GM23338 (cell line): ENCODE measurements at regions not wholly inside any gene's neighbourhood (a gene's known extent, or its start where the extent isn't known, plus 50 kb on each side); places are given as distances from the start of the nearest gene placed in this dataset.

ENCODE experiments used
- ATAC-seq: fragments of 200-7000 bp; cut with Tn5 transposase; 3 replicates; pipeline ENCODE4 v1.9.1; 2020
- DNase-seq: peaks from one replicate; pipeline ENCODE4 v3.0.0-alpha.2; 2015; ENCODE audit warnings: low spot score
- H2AFZ ChIP-seq: fragments of 200-600 bp; sonication (generic); 2 replicates; pipeline ENCODE4 v1.8.0; 2016; ENCODE audit warnings: antibody characterized with exemption, mild to moderate bottlenecking, moderate library complexity
- H3F3A ChIP-seq: fragments of 200-600 bp; sonication (generic); replicated peaks from 2 replicates; pipeline ENCODE4 v1.8.0; 2017; ENCODE audit warnings: antibody characterized with exemption, mixed run types, low read depth
- H3K27ac ChIP-seq: fragments of 200-600 bp; sonication (generic); 2 replicates; pipeline ENCODE4 v1.6.1; 2016; ENCODE audit warnings: low read depth
- H3K27me3 ChIP-seq: fragments of 200-600 bp; sonication (generic); 2 replicates; pipeline ENCODE4 v1.8.0; 2016; ENCODE audit warnings: mild to moderate bottlenecking, mixed run types, moderate library complexity; ENCODE audit not compliant: insufficient read depth
- H3K36me3 ChIP-seq: fragments of 200-600 bp; sonication (generic); 2 replicates; pipeline ENCODE4 v1.8.0; 2016; ENCODE audit warnings: mild to moderate bottlenecking; ENCODE audit not compliant: insufficient read depth
- H3K4me1 ChIP-seq: fragments of 200-600 bp; sonication (generic); 2 replicates; pipeline ENCODE4 v1.8.0; 2016; ENCODE audit warnings: mild to moderate bottlenecking, moderate library complexity; ENCODE audit not compliant: insufficient read depth
- H3K4me2 ChIP-seq: fragments of 200-600 bp; sonication (generic); 2 replicates; pipeline ENCODE4 v1.7.1; 2017; ENCODE audit warnings: mixed run types
- H3K4me3 ChIP-seq: fragments of 200-600 bp; sonication (generic); 2 replicates; pipeline ENCODE4 v1.6.1; 2016; ENCODE audit warnings: mixed run types
- H3K79me2 ChIP-seq: fragments of 200-600 bp; sonication (generic); replicated peaks from 2 replicates; pipeline ENCODE4 v1.8.0; 2017; ENCODE audit warnings: mild to moderate bottlenecking; ENCODE audit not compliant: insufficient read depth
- H3K9me2 ChIP-seq: fragments of 200-600 bp; sonication (generic); 2 replicates; pipeline ENCODE4 v1.8.0; 2017; ENCODE audit not compliant: insufficient read depth
- H4K20me1 ChIP-seq: fragments of 200-600 bp; sonication (generic); replicated peaks from 2 replicates; pipeline ENCODE4 v1.8.0; 2017; ENCODE audit warnings: mild to moderate bottlenecking; ENCODE audit not compliant: insufficient read depth
- H3K27ac Mint-ChIP-seq: 2 replicates; pipeline ENCODE4 v1.8.0; 2020; ENCODE audit warnings: inconsistent platforms, mild to moderate bottlenecking, moderate library complexity, mixed read lengths
- H3K27me3 Mint-ChIP-seq: 3 replicates; pipeline ENCODE4 v1.8.0; 2022; ENCODE audit warnings: low read depth, mild to moderate bottlenecking, moderate library complexity, mixed read lengths, inconsistent platforms; ENCODE audit not compliant: insufficient read depth, poor library complexity
- H3K36me3 Mint-ChIP-seq: 3 replicates; pipeline ENCODE4 v1.8.0; 2021; ENCODE audit warnings: low read depth, mild to moderate bottlenecking, inconsistent platforms, moderate library complexity, mixed read lengths
- H3K4me1 Mint-ChIP-seq: 3 replicates; pipeline ENCODE4 v1.8.0; 2020; ENCODE audit warnings: mild to moderate bottlenecking, inconsistent platforms, mixed read lengths
- H3K4me3 Mint-ChIP-seq: 3 replicates; pipeline ENCODE4 v1.8.0; 2021; ENCODE audit warnings: moderate library complexity, mild to moderate bottlenecking, inconsistent platforms, mixed read lengths
- H3K9me3 Mint-ChIP-seq: 3 replicates; pipeline ENCODE4 v1.8.0; 2020; ENCODE audit warnings: moderate library complexity, mild to moderate bottlenecking, inconsistent platforms, mixed read lengths
- CREB1 ChIP-seq: fragments of 250-450 bp; sonication (Bioruptor Pico); IDR thresholded peaks from 2 replicates; pipeline ENCODE4 v1.5.0; 2020; ENCODE audit warnings: low read depth, mild to moderate bottlenecking, moderate library complexity
- EZH2 ChIP-seq: fragments of 200-600 bp; sonication (generic); IDR thresholded peaks from one replicate; pipeline ENCODE4 v1.8.0; 2017; ENCODE audit warnings: antibody characterized with exemption, mild to moderate bottlenecking, low read depth; ENCODE audit not compliant: unreplicated experiment
- EZH2phosphoT487 ChIP-seq: fragments of 200-600 bp; sonication (generic); IDR thresholded peaks from one replicate; pipeline ENCODE4 v1.8.1; 2018; ENCODE audit warnings: antibody characterized with exemption; ENCODE audit not compliant: unreplicated experiment
- JUNB ChIP-seq: IDR thresholded peaks from one replicate; pipeline ENCODE4 v1.6.1; 2016; ENCODE audit warnings: antibody characterized with exemption; ENCODE audit not compliant: unreplicated experiment
- NANOG ChIP-seq: IDR thresholded peaks from 2 replicates; pipeline ENCODE4 v1.6.1; 2016; ENCODE audit warnings: antibody characterized with exemption, borderline replicate concordance
- POLR2AphosphoS5 ChIP-seq: IDR thresholded peaks from 2 replicates; pipeline ENCODE4 v1.6.1; 2016; ENCODE audit warnings: antibody characterized with exemption, low read depth
- STAT1 ChIP-seq: IDR thresholded peaks from one replicate; pipeline ENCODE4 v1.6.1; 2016; ENCODE audit warnings: antibody characterized with exemption; ENCODE audit not compliant: unreplicated experiment
- ZNF114 ChIP-seq: fragments of 250-450 bp; sonication (Bioruptor Pico); IDR thresholded peaks from 2 replicates; pipeline ENCODE4 v1.5.0; 2020; ENCODE audit warnings: mild to moderate bottlenecking, moderate library complexity
- ZNF331 ChIP-seq: fragments of 250-450 bp; sonication (Bioruptor Pico); IDR thresholded peaks from 2 replicates; pipeline ENCODE4 v1.5.0; 2020; ENCODE audit warnings: low read depth, mild to moderate bottlenecking, moderate library complexity
- TF ChIP-seq, protein P1 (sequence below): IDR thresholded peaks from one replicate; pipeline ENCODE4 v1.6.1; 2018; ENCODE audit warnings: antibody characterized with exemption; ENCODE audit not compliant: unreplicated experiment
- TF ChIP-seq, protein P2 (sequence below), 2 experiments: fragments of 200-600 bp in 1 of 2; sonication (generic) in 1 of 2; conservative IDR thresholded peaks; 2 replicates each; pipeline versions ENCODE4 v1.5.1 to v1.6.1; 2016 to 2017; ENCODE audit warnings: antibody characterized with exemption in 2 of 2, low read depth in 2 of 2, mild to moderate bottlenecking in 2 of 2, moderate library complexity in 1 of 2

DNA sequence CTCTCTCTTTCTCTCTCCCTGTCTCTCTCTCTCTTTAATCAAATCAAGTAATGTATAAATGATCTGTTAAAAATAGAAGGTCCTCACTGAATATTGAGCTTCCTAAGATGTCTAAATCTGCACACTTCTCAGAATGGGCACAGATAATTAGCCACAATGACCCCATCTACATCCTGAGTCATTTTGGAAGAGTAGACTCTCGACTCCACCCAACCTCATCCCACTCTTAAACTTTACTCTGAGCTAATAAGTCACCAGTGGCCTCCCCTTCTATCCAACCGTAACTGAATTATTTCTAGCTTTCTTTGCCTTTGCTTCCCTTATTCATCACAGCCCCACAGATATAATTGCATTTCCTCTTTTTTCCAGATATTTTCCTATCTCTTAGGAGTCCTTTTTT is 326.5 kb upstream of the ZNF717 start (continued):
- TF ChIP-seq, protein P1, sequence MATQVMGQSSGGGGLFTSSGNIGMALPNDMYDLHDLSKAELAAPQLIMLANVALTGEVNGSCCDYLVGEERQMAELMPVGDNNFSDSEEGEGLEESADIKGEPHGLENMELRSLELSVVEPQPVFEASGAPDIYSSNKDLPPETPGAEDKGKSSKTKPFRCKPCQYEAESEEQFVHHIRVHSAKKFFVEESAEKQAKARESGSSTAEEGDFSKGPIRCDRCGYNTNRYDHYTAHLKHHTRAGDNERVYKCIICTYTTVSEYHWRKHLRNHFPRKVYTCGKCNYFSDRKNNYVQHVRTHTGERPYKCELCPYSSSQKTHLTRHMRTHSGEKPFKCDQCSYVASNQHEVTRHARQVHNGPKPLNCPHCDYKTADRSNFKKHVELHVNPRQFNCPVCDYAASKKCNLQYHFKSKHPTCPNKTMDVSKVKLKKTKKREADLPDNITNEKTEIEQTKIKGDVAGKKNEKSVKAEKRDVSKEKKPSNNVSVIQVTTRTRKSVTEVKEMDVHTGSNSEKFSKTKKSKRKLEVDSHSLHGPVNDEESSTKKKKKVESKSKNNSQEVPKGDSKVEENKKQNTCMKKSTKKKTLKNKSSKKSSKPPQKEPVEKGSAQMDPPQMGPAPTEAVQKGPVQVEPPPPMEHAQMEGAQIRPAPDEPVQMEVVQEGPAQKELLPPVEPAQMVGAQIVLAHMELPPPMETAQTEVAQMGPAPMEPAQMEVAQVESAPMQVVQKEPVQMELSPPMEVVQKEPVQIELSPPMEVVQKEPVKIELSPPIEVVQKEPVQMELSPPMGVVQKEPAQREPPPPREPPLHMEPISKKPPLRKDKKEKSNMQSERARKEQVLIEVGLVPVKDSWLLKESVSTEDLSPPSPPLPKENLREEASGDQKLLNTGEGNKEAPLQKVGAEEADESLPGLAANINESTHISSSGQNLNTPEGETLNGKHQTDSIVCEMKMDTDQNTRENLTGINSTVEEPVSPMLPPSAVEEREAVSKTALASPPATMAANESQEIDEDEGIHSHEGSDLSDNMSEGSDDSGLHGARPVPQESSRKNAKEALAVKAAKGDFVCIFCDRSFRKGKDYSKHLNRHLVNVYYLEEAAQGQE, result no peak
- no peak for TF ChIP-seq POLR2AphosphoS5
- no peak for TF ChIP-seq STAT1
- TF ChIP-seq EZH2phosphoT487, result no peak
- TF ChIP-seq EZH2, result no peak
- no peak for TF ChIP-seq ZNF331 (CRISPR knock-in tag)
- TF ChIP-seq ZNF114 (CRISPR knock-in tag), result no peak
- TF ChIP-seq NANOG, result no peak
- TF ChIP-seq CREB1 (CRISPR knock-in tag), result no peak

DNA sequence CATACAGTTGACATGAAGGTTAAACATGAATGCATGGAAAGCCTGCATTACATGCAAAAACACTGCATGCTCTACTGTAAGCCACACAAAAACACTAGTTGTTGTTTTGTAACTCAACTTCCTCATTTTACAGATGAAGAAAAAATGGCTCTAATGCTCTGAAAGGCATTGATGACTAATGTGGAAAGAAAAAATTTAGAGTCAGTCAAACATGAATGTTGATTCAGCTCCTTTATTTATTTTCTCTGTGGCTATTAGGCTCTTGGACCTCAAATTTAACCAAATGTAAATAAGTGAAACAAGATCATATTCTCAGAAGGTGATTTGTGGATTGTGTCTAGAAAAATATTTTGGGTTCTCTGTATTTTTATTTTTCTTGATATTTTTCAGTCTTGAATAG is 336.7 kb upstream of the ZNF717 start:
- Histone ChIP-seq H3K27me3 (no peaks in the 10 kb centered on the region), H3K4me3 (no peak overlapping the region), H3K36me3 (no peaks in the 10 kb centered on the region), H2AFZ (no peak overlapping the region), H4K20me1 (no peaks in the 10 kb centered on the region), H3K79me2 (no peaks in the 10 kb centered on the region), H3F3A (no peaks in the 10 kb centered on the region), H3K9me2 (no peaks in the 10 kb centered on the region), H3K27ac (no peak overlapping the region), H3K4me2 (no peak overlapping the region), H3K4me1 (no peaks in the 10 kb centered on the region)
- Mint-ChIP-seq H3K9me3 (no peaks in the 10 kb centered on the region), H3K27me3 (no peaks in the 10 kb centered on the region), H3K27ac (peak overlapping the region; percentile 78; the same call in 1 of the 2 replicates), H3K36me3 (peaks cover 2% of the 10 kb centered on the region; the same call in 1 of the 3 replicates), H3K4me1 (peaks cover 8% of the 10 kb centered on the region; the same call in 2 of the 3 replicates), H3K4me3 (no peak overlapping the region)
- ATAC-seq (no peak), DNase-seq (no peak)
- TF ChIP-seq EZH2 (no peak), STAT1 (no peak), POLR2AphosphoS5 (no peak), NANOG (no peak), JUNB (no peak), ZNF331 (CRISPR knock-in tag) (no peak)
- TF ChIP-seq, protein P2, sequence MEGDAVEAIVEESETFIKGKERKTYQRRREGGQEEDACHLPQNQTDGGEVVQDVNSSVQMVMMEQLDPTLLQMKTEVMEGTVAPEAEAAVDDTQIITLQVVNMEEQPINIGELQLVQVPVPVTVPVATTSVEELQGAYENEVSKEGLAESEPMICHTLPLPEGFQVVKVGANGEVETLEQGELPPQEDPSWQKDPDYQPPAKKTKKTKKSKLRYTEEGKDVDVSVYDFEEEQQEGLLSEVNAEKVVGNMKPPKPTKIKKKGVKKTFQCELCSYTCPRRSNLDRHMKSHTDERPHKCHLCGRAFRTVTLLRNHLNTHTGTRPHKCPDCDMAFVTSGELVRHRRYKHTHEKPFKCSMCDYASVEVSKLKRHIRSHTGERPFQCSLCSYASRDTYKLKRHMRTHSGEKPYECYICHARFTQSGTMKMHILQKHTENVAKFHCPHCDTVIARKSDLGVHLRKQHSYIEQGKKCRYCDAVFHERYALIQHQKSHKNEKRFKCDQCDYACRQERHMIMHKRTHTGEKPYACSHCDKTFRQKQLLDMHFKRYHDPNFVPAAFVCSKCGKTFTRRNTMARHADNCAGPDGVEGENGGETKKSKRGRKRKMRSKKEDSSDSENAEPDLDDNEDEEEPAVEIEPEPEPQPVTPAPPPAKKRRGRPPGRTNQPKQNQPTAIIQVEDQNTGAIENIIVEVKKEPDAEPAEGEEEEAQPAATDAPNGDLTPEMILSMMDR (conservative IDR thresholded peaks at IDR 0.05; ENCODE audit: low read depth in 2 of 2), result no peak
- TF ChIP-seq, protein P1, result no peak
